GM20431 (cell line): ENCODE measurements at regions not wholly inside any gene's neighbourhood (a gene's known extent, or its start where the extent isn't known, plus 50 kb on each side); places are given as distances from the start of the nearest gene placed in this dataset.

Experiments used
- in situ Hi-C: fragments of 300-500 bp; cut with MseI, MboI; formaldehyde crosslinking; loops from one replicate; pipeline ENCODE4 v1.15.0; 2020; ENCODE audit warnings: low sequenced_read_pairs; ENCODE audit not compliant: unreplicated experiment

GRCh38 chr10:52668024-52668423, 104.6 kb downstream of the MBL2 start:
- in situ Hi-C loops, result no loop called here

- in situ Hi-C loops, result no loop called here
Measured at GRCh38 chr10:52672880-52673279, 99.7 kb downstream of the MBL2 start.

DNA sequence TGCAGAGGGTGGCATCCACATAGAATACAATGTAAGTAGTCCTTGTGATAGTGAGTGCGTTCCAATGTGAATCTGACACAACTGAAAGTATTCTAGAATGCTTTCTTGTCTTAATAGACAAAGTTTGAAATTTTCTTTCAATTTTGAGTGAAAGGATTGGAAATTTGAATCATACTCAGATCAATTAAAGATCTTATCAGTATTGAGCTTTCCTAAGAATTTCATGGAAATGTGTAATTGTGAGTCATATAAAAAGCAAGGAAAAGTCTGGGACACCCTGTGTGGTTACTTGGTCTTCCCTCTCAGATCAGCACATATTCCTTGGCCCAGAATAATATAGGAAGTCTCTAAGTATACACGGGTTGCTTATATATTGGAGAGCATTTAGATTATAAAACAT, 99.1 kb downstream of the MBL2 start:
- in situ Hi-C loops, result no loop called here

DNA sequence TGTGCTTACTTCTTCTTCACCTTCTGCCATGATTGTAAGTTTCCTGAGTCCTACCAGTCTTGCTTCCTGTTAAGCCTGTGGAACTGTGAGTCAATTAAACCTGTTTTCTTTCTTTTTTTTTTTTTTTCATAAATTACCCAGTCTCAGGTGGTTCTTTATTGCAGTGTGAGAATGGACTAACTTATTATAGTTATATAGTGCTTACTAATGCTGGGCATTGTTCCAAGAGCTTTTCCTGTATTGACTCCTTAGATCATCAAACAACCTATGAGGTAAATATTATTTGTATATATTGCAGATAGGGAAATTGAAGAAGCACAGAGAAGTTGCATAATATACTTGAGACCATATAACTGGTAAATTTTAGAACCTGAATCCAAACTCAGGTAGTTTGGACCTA, 98.1 kb downstream of the MBL2 start:
- in situ Hi-C loops, result no loop called here

DNA sequence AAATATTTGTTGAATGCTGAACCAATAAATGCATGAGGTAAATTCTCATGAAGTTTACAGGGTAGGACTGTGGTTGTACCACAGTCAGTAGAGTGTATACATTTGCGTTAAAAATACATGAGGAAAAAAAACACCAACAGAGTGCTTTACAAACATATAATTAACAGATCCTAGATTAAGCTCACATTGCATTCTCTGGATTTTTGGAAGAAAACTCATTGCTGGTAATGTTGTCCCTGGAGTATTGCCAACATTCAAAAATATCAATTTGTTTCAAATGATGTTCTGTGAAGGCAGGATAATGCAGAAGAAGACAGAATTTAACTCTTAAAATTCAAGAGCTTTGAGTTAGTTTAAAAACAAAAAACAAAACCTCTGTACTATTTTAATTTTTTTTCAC, 95.5 kb downstream of the MBL2 start:
- in situ Hi-C loops, result no loop called here

- in situ Hi-C loops, result no loop called here
Measured at GRCh38 chr10:52678611-52679010, 94.0 kb downstream of the MBL2 start.

DNA sequence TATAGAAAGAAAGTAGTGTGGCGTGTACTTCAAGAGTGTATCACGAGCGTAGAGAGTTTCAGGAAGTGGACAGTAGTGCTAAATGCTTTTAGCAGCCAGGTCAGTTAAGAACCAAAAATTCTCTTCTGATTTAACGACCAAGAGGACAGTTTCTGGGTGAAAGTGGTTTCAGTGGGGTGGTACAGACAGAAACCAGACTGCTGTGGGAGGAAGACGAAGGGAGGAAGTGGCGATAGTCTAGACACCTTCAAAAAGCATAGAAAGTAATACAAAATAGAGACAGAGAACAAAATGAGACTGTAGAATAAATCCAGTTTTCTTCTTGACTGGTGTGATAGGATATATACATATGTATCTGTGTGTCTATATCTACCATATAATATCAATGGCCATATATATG, 93.5 kb downstream of the MBL2 start:
- in situ Hi-C loops, result no loop called here

- in situ Hi-C loops, result no loop called here
Measured at GRCh38 chr10:52682766-52683165, 89.8 kb downstream of the MBL2 start.

DNA sequence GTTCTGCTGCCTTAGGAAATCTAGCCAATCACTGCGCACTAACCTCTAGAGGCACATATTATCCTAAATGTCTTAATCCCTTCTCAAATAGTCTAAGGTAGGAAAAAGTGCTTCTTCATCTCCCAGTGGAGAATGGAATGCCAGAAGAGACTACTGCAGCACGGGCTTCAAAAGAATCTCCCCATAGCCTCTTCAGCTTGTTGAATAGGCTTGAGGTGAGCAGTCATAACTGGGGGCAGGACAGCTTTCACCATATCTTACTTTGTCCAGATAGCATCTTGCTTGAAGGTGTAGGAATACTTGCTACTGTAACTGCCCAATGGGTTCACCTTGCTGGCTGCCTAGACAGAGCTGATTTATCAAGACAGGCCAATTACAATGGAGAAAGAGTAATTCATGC, 88.8 kb downstream of the MBL2 start:
- in situ Hi-C loops, result no loop called here

GRCh38 chr10:52688899-52689298, 83.7 kb downstream of the MBL2 start:
- in situ Hi-C loops, result no loop called here

DNA sequence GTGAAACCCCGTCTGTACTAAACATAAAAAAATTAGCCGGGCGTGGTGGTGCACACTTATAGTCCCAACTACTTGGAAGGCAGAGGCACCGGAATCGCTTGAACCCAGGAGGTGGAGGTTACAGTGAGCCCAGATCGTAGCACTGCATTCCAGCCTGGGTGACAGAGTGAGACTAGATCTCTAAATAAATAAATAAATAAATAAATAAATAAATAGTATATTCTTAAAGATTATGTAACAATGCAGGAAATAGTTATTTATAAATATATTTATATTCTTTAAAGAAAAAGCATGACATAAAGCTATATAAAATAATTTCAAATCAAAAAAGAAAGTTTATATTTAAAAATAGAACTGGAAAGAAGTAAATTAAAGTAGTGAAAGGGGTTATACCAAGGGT, 76.4 kb downstream of the MBL2 start:
- in situ Hi-C loops, result no loop called here

GRCh38 chr10:52701647-52702046, 70.9 kb downstream of the MBL2 start:
- in situ Hi-C loops, result no loop called here

- in situ Hi-C loops, result no loop called here
Measured at GRCh38 chr10:52703451-52703850, 69.1 kb downstream of the MBL2 start.

GRCh38 chr10:52703898-52704297, 68.7 kb downstream of the MBL2 start:
- in situ Hi-C loops, result no loop called here

DNA sequence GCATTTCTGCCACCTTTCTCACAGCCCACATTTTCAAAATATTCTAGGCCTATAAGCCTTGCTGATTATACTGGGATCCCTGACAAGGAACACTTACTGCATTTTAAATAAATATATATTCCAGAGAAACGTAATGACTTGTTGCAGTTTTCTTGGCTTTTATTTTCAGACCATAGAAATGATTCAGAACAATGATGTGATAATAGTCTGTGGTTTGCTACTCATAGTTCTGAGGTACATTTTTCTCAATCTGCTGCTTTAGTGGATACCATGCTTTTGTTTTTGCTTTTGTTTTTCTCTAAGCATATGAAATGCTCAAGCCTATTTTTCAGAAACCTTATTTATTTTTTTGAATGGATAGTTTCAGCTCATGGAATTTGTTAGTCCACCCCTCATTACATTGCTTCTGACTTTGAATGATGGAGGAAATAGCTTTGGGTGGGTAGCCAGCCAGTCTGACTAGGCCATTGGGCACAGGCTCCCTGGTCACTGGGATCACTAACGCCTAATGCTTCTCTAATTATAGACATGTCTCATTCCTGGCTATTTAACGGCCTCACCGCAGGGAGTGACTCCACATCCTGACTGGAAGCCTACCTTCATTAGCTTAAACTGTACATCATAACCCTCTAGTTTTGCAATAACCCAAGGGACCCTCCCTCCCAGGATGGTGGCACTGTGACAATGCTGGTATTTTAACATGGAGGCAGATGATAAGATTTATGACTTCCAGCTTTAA, 66.1 kb downstream of the MBL2 start:
- in situ Hi-C loops, result no loop called here
